Heart left ventricle (tissue), 13 donors: ENCODE measurements at regions not wholly inside any gene's neighbourhood (a gene's known extent, or its start where the extent isn't known, plus 50 kb on each side); places are given as distances from the start of the nearest gene placed in this dataset.

ENCODE experiments used
- CTCF ChIP-seq, 12 donors: fragments of 200-600 bp; sonication (generic) in 4 of 12; IDR thresholded peaks; one replicate each; pipeline versions ENCODE4 v1.5.0 to v1.8.0; 2018 to 2022; ENCODE audit warnings: antibody characterized with exemption in 12 of 12, mild to moderate bottlenecking in 5 of 12
- POLR2A ChIP-seq, 2 donors: fragments of 450-650 bp; IDR thresholded peaks; one replicate each; pipeline ENCODE4 v1.6.1; 2017; ENCODE audit warnings: antibody characterized with exemption in 2 of 2, mild to moderate bottlenecking in 2 of 2, moderate library complexity in 2 of 2
- donor health status: ischemic (EF 13 %, LVEDD 7.1; RV severe dilation, severe dysfunction).
- donor health status: DM: no; HTN: yes; CAD: no.
- donor health status: DM: no; HTN: no; CAD: no.
- donor health status: ischemic (EF 25% LVEDD 6.9; RV normal size, moderate dysfunction).
- donor health status: ischemic (EF 25% LVEDD 5.7; RV mildly dilated, moderate dysfunction).
- donor health status: ischemic (EF 35%, LVEDD 5.7; RV mildly dilated, moderate dysfunction).
- donor health status: nonischemic (EF 11% LVEDD 7.7; RV severe dilation, severe dysfunction).
- donor health status: DM: yes; HTN: yes; CAD: no.
- donor health status: PGD.
- donor health status: ischemic (EF 29% LVEDD 5.4; RV normal size, mild dysfunction).
- donor health status: nonischemic (EF 23%, LVEDD 6.1; RV moderate dilation, normal function).

- TF ChIP-seq CTCF (IDR thresholded peaks at IDR 0.05): no peak
- TF ChIP-seq POLR2A (IDR thresholded peaks at IDR 0.05): no peak
Observed at GRCh38 chr4:137677863-137678262, 145.6 kb upstream of the PCDH18 start.
